ENCODE measurements at regions not wholly inside any gene's neighbourhood (a gene's known extent, or its start where the extent isn't known, plus 50 kb on each side); places are given as distances from the start of the nearest gene placed in this dataset.

- H3K23me2 ChIP-seq (ENCODE audit: low read depth, low read length) = no peaks in the 10 kb centered on the region
- no peaks in the 10 kb centered on the region for H3K79me2 ChIP-seq (ENCODE audit: control insufficient read depth in 1 of 2, insufficient read depth in 2 of 2, low read length in 2 of 2)
- CTCF ChIA-PET (ENCODE audit: partially characterized antibody) = interaction anchor here (0.6 to 0.9 kb wide), 2 partner anchors 10 to 61 kb away, joined by 3 read pairs; no protein-coding TSS in a partner anchor
- WGBS, 2 experiments (ENCODE audit: extremely low coverage in 1 of 2, insufficient coverage in 1 of 2, insufficient read length in 1 of 2, insufficient replicate concordance in 2 of 2, low coverage in 1 of 2, low lambda C conversion rate in 2 of 2, missing lambda C conversion rate in 1 of 2) = 78% methylated on average over 5 of the region's 5 CpGs; no CpG with 5 or more reads in 1 of the 2 experiments
- H3K4me3 ChIP-seq (ENCODE audit: extremely low read depth in 1 of 4, insufficient read depth in 2 of 4, low read depth in 3 of 4, low read length in 4 of 4) = no peak overlapping the region
- no peaks in the 10 kb centered on the region for H3K36me3 ChIP-seq (ENCODE audit: control insufficient read depth in 2 of 4, insufficient read depth in 4 of 4, low read length in 3 of 4)
- POLR2A ChIA-PET (ENCODE audit: partially characterized antibody) = interaction anchor here (0.7 to 1.6 kb wide), 3 partner anchors 17 to 57 kb away, joined by 3 to 7 read pairs (median 4); no protein-coding TSS in a partner anchor
- H3K14ac ChIP-seq (ENCODE audit: insufficient read length) = no peak overlapping the region
- peak overlapping the region; percentile 87 for H2BK20ac ChIP-seq (ENCODE audit: low read length)
- no peaks in the 10 kb centered on the region for H3K27me3 ChIP-seq (replicated peaks in 1 of 4; ENCODE audit: control insufficient read depth in 3 of 4, extremely low read depth in 1 of 4, insufficient read depth in 3 of 4, low read length in 3 of 4)
- no peak overlapping the region for H4K5ac ChIP-seq (ENCODE audit: insufficient read length, low read depth, low read length)
- TF ChIP-seq RNF2 (IDR thresholded peaks at IDR 0.05; ENCODE audit: borderline replicate concordance, low read depth, low read length, missing control alignments, poor library complexity, severe bottlenecking) (no peak), TEAD4 (IDR thresholded peaks at IDR 0.05; ENCODE audit: low read depth, low read length) (no peak), EP300 (IDR thresholded peaks at IDR 0.05; ENCODE audit: borderline replicate concordance in 1 of 2, low read depth in 2 of 2, low read length in 2 of 2) (no peak), KDM5A (IDR thresholded peaks at IDR 0.05; ENCODE audit: low read length) (no peak), TAF1 (IDR thresholded peaks at IDR 0.05; ENCODE audit: low read depth, low read length) (no peak), SRF (IDR thresholded peaks at IDR 0.05; ENCODE audit: low read depth, low read length) (no peak), SP4 (IDR thresholded peaks at IDR 0.05; ENCODE audit: low read length) (no peak), CBX5 (IDR thresholded peaks at IDR 0.05; ENCODE audit: low read depth, low read length) (no peak), BCL11A (IDR thresholded peaks at IDR 0.05; ENCODE audit: low read depth in 2 of 2, low read length in 2 of 2) (no peak), SUZ12 (IDR thresholded peaks at IDR 0.05; ENCODE audit: low read length) (no peak), TBP (IDR thresholded peaks at IDR 0.05; ENCODE audit: low read depth, low read length) (no peak)
- peak overlapping the region; percentile 72; the same call in 1 of the 2 replicates for H2BK5ac ChIP-seq (ENCODE audit: low read depth, low read length)
- no peak overlapping the region for H2AK5ac ChIP-seq (ENCODE audit: low read depth, low read length)
- H4K91ac ChIP-seq (replicated peaks; ENCODE audit: insufficient read length, low read length) = peak overlapping the region; percentile 75
- no peak overlapping the region; a peak in 1 of 7 replicates for H3K9ac ChIP-seq (replicated peaks in 1 of 4; ENCODE audit: extremely low read depth in 1 of 4, low read depth in 3 of 4, low read length in 3 of 4)
- no peak overlapping the region for H3K56ac ChIP-seq (replicated peaks; ENCODE audit: insufficient read length, low read depth, low read length)
- no peak overlapping the region for H2BK12ac ChIP-seq (ENCODE audit: low read depth, low read length)
- H2BK15ac ChIP-seq (ENCODE audit: low read length) = no peak overlapping the region
- no peak overlapping the region for H4K8ac ChIP-seq (ENCODE audit: extremely low read depth, insufficient read depth, low read length)
- H3K27ac ChIP-seq (ENCODE audit: low read depth, low read length) = no peak overlapping the region
- no peak overlapping the region for H3K23ac ChIP-seq (ENCODE audit: insufficient read length)
- peak overlapping the region; percentile 4 to 15; a peak in 1 of 4 replicates for H3K4me2 ChIP-seq (ENCODE audit: insufficient read depth in 1 of 2, low read depth in 2 of 2, low read length in 2 of 2)
- FAIRE-seq (no peak), DNase-seq (ENCODE audit: low read depth in 1 of 2, low spot score in 2 of 2) (no peak)
- H4K20me1 ChIP-seq (replicated peaks in 1 of 2; ENCODE audit: control insufficient read depth in 1 of 2, insufficient read depth in 2 of 2, low read length in 2 of 2) = no peaks in the 10 kb centered on the region
- H3K4ac ChIP-seq (replicated peaks; ENCODE audit: insufficient read length, low read depth, low read length) = no peak overlapping the region
- H3K79me1 ChIP-seq (ENCODE audit: low read depth, low read length) = no peaks in the 10 kb centered on the region
- peaks cover 0 to 4% (median 2%) of the 10 kb centered on the region in 4 experiments; a peak in 2 of 7 replicates for H3K4me1 ChIP-seq (replicated peaks in 1 of 4; ENCODE audit: control insufficient read depth in 3 of 4, insufficient read depth in 4 of 4, low read length in 3 of 4)
- H2AFZ ChIP-seq (ENCODE audit: low read length) = peak overlapping the region; percentile 75; the same call in 1 of the 2 replicates
- peak overlapping the region; percentile 91 for H3K18ac ChIP-seq (ENCODE audit: extremely low read depth, low read length)
- H2BK120ac ChIP-seq (replicated peaks; ENCODE audit: low read depth, low read length) = no peak overlapping the region
- peaks cover 4 to 6% of the 10 kb centered on the region in 2 experiments; a peak in 1 of 4 replicates for H3K9me3 ChIP-seq (ENCODE audit: insufficient read depth in 2 of 2, low read depth in 1 of 2, low read length in 1 of 2)
Observed at GRCh38 chr12:118553856-118554504, 177.6 kb downstream of the SUDS3 start.
